BJ (cell line): ENCODE measurements at regions not wholly inside any gene's neighbourhood (a gene's known extent, or its start where the extent isn't known, plus 50 kb on each side); places are given as distances from the start of the nearest gene placed in this dataset.
"Not testable (repeated sequence)": the region's sequence is repeated elsewhere in the genome, so short reads cannot be mapped to it uniquely, and the experiment has no call there.

Experiments used
- CTCF ChIA-PET: fragments of 350-600 bp; formaldehyde crosslinking; extraction: SDS; loops from one replicate; lab custom pipeline; 2021; ENCODE audit warnings: antibody characterized with exemption, inconsistent platforms; lab: Yijun Ruan, JAX
- POLR2A ChIA-PET: fragments of 300-600 bp; sonication (Branson Sonifier 250); formaldehyde crosslinking; extraction: SDS; loops from one replicate; lab custom pipeline; 2021; ENCODE audit warnings: antibody characterized with exemption; lab: Charles Lee
- DNase-seq: peaks from one replicate; pipeline ENCODE4 v3.0.0-alpha.2; 2011; ENCODE audit warnings: low read depth
- H3K27me3 ChIP-seq: 2 replicates; pipeline ENCODE4 v1.6.0; 2011; ENCODE audit warnings: low read length; ENCODE audit not compliant: control insufficient read depth, insufficient read depth
- H3K36me3 ChIP-seq: 2 replicates; pipeline ENCODE4 v1.5.1; 2011; ENCODE audit warnings: low read length; ENCODE audit not compliant: control insufficient read depth, insufficient read depth
- H3K4me3 ChIP-seq: 2 replicates; pipeline ENCODE4 v1.5.1; 2011; ENCODE audit warnings: low read depth, mild to moderate bottlenecking, control low read depth, low read length
- CTCF ChIP-seq: IDR thresholded peaks from 2 replicates; pipeline ENCODE4 v1.5.1; 2011; ENCODE audit warnings: low read depth, mild to moderate bottlenecking, control low read depth, inconsistent platforms, low read length, moderate library complexity; ENCODE audit not compliant: insufficient read depth

- CTCF ChIA-PET: no interaction called here
- POLR2A ChIA-PET: no interaction called here
Observed at GRCh38 chr2:35125278-35125677, 1230.3 kb upstream of the CRIM1 start.

GRCh38 chr2:35116151-35116550 is 1239.4 kb upstream of the CRIM1 start:
- Histone ChIP-seq H3K36me3 (no peaks in the 10 kb centered on the region), H3K27me3 (no peaks in the 10 kb centered on the region), H3K4me3 (no peak overlapping the region)
- DNase-seq: no peak
- ChIA-PET POLR2A (no interaction called here), CTCF (no interaction called here)
- TF ChIP-seq CTCF: no peak

More at GRCh38 chr2:35125278-35125677, 1230.3 kb upstream of the CRIM1 start:
- no peaks in the 10 kb centered on the region for H3K27me3 ChIP-seq
- no peak overlapping the region for H3K4me3 ChIP-seq
- no peak for TF ChIP-seq CTCF
- no peak for DNase-seq
- no peaks in the 10 kb centered on the region for H3K36me3 ChIP-seq

- CTCF ChIA-PET: no interaction called here
- no peaks in the 10 kb centered on the region for H3K36me3 ChIP-seq
- no peak for TF ChIP-seq CTCF
Observed at GRCh38 chr2:35114765-35115164, 1240.8 kb upstream of the CRIM1 start.

GRCh38 chr2:35112367-35112766 is 1243.2 kb upstream of the CRIM1 start:
- H3K36me3 ChIP-seq, POLR2A ChIA-PET, H3K4me3 ChIP-seq, DNase-seq, H3K27me3 ChIP-seq, CTCF ChIA-PET: not testable (repeated sequence)

More at GRCh38 chr2:35114765-35115164, 1240.8 kb upstream of the CRIM1 start:
- Histone ChIP-seq H3K27me3 (no peaks in the 10 kb centered on the region), H3K4me3 (no peak overlapping the region)
- POLR2A ChIA-PET: no interaction called here
- DNase-seq: no peak

GRCh38 chr2:35104309-35104708 is 1251.3 kb upstream of the CRIM1 start:
- Histone ChIP-seq H3K27me3 (no peaks in the 10 kb centered on the region), H3K4me3 (no peak overlapping the region), H3K36me3 (no peaks in the 10 kb centered on the region)
- TF ChIP-seq CTCF: no peak
- POLR2A ChIA-PET: no interaction called here
- CTCF ChIA-PET: no interaction called here
- DNase-seq: no peak

GRCh38 chr2:35099342-35099741 is 1256.2 kb upstream of the CRIM1 start:
- POLR2A ChIA-PET: no interaction called here
- Histone ChIP-seq H3K36me3 (no peaks in the 10 kb centered on the region), H3K4me3 (no peak overlapping the region), H3K27me3 (no peaks in the 10 kb centered on the region)
- CTCF ChIA-PET: no interaction called here
- DNase-seq: no peak
- no peak for TF ChIP-seq CTCF
